ENCODE measurements at regions not wholly inside any gene's neighbourhood (a gene's known extent, or its start where the extent isn't known, plus 50 kb on each side); places are given as distances from the start of the nearest gene placed in this dataset.
"Not testable (repeated sequence)": the region's sequence is repeated elsewhere in the genome, so short reads cannot be mapped to it uniquely, and the experiment has no call there.

- no peak for DNase-seq (ENCODE audit: low read depth)
- TF ChIP-seq, protein P1, sequence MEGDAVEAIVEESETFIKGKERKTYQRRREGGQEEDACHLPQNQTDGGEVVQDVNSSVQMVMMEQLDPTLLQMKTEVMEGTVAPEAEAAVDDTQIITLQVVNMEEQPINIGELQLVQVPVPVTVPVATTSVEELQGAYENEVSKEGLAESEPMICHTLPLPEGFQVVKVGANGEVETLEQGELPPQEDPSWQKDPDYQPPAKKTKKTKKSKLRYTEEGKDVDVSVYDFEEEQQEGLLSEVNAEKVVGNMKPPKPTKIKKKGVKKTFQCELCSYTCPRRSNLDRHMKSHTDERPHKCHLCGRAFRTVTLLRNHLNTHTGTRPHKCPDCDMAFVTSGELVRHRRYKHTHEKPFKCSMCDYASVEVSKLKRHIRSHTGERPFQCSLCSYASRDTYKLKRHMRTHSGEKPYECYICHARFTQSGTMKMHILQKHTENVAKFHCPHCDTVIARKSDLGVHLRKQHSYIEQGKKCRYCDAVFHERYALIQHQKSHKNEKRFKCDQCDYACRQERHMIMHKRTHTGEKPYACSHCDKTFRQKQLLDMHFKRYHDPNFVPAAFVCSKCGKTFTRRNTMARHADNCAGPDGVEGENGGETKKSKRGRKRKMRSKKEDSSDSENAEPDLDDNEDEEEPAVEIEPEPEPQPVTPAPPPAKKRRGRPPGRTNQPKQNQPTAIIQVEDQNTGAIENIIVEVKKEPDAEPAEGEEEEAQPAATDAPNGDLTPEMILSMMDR (IDR thresholded peaks at IDR 0.05; ENCODE audit: insufficient read depth, low read length): no peak
- no peak overlapping the region for H3K4me3 ChIP-seq (ENCODE audit: low read depth, low read length)
Observed at GRCh38 chrX:55924574-55924973, 207.0 kb downstream of the RRAGB start.

GRCh38 chrX:55928529-55928928 is 211.0 kb downstream of the RRAGB start:
- DNase-seq (ENCODE audit: low read depth); H3K4me3 ChIP-seq (ENCODE audit: low read depth, low read length): not testable (repeated sequence)

Data from fibroblast of the aortic adventitia (primary cell).